IMR-90 (cell line): ENCODE measurements at regions not wholly inside any gene's neighbourhood (a gene's known extent, or its start where the extent isn't known, plus 50 kb on each side); places are given as distances from the start of the nearest gene placed in this dataset.

Experiments used
- ATAC-seq: fragments of 200-7000 bp; cut with Tn5 transposase; 2 replicates; pipeline ENCODE4 v1.9.1; 2020; ENCODE audit warnings: low read depth, mild to moderate bottlenecking, moderate library complexity
- BruUV-seq: library from RNA; stranded (reverse); fragments of 400-500 nt; replicated peaks from 2 replicates; lab custom pipeline; 2021; lab: Mats Ljungman, UMichigan
- CTCF ChIA-PET: fragments of 300-600 bp; formaldehyde crosslinking; extraction: SDS; loops from one replicate; lab custom pipeline; 2021; ENCODE audit warnings: antibody characterized with exemption; lab: Yijun Ruan, JAX
- POLR2A ChIA-PET: fragments of 300-600 bp; sonication (Branson Sonifier 250); formaldehyde crosslinking; loops from one replicate; lab custom pipeline; 2022; ENCODE audit warnings: antibody characterized with exemption; ENCODE audit not compliant: unreplicated experiment; lab: Charles Lee
- DNase-seq: peaks from one replicate; pipeline ENCODE4 v3.0.0; 2013
- H2AFZ ChIP-seq: replicated peaks from 2 replicates; pipeline ENCODE3; 2013; ENCODE audit warnings: low read length, mild to moderate bottlenecking; ENCODE audit not compliant: poor library complexity
- H2AK5ac ChIP-seq: 2 replicates; pipeline ENCODE4 v1.6.1; 2013; ENCODE audit warnings: low read depth, low read length, inconsistent platforms
- H2AK9ac ChIP-seq: replicated peaks from 2 replicates; pipeline ENCODE3; 2013; ENCODE audit warnings: mild to moderate bottlenecking, low read depth, low read length, moderate library complexity; ENCODE audit not compliant: poor library complexity
- H2BK120ac ChIP-seq: 2 replicates; pipeline ENCODE4 v1.6.1; 2013; ENCODE audit warnings: low read depth, low read length, inconsistent platforms
- H2BK15ac ChIP-seq: 3 replicates; pipeline ENCODE4 v1.6.1; 2013; ENCODE audit warnings: low read depth, low read length, inconsistent platforms
- H2BK20ac ChIP-seq: 2 replicates; pipeline ENCODE4 v1.6.1; 2013; ENCODE audit warnings: low read depth, mild to moderate bottlenecking, inconsistent platforms, low read length, moderate library complexity
- H2BK5ac ChIP-seq: 2 replicates; pipeline ENCODE4 v1.6.1; 2013; ENCODE audit warnings: mild to moderate bottlenecking, low read depth, low read length, inconsistent platforms; ENCODE audit not compliant: poor library complexity, severe bottlenecking
- H3K14ac ChIP-seq: replicated peaks from 2 replicates; pipeline ENCODE4 v1.6.1; 2013; ENCODE audit warnings: low read depth, low read length, inconsistent platforms
- H3K18ac ChIP-seq: 2 replicates; pipeline ENCODE4 v1.6.1; 2013; ENCODE audit warnings: low read depth, low read length, control low read depth
- H3K23ac ChIP-seq: 2 replicates; pipeline ENCODE4 v1.6.1; 2013; ENCODE audit warnings: low read depth, low read length, inconsistent platforms
- H3K27ac ChIP-seq: 2 replicates; pipeline ENCODE4 v1.5.1; 2013; ENCODE audit warnings: mild to moderate bottlenecking, control low read depth, low read length; ENCODE audit not compliant: insufficient read depth
- H3K27me3 ChIP-seq: 2 replicates; pipeline ENCODE4 v1.6.1; 2013; ENCODE audit warnings: low read length; ENCODE audit not compliant: control insufficient read depth, insufficient read depth
- H3K36me3 ChIP-seq: 2 replicates; pipeline ENCODE4 v1.6.1; 2013; ENCODE audit warnings: low read length, mixed read lengths; ENCODE audit not compliant: control insufficient read depth, insufficient read depth
- H3K4ac ChIP-seq: 2 replicates; pipeline ENCODE4 v1.6.1; 2013; ENCODE audit warnings: low read depth, low read length, inconsistent platforms
- H3K4me1 ChIP-seq: 2 replicates; pipeline ENCODE4 v1.6.1; 2013; ENCODE audit warnings: low read length, mixed read lengths; ENCODE audit not compliant: control insufficient read depth, insufficient read depth
- H3K4me2 ChIP-seq: 2 replicates; pipeline ENCODE4 v1.6.1; 2013; ENCODE audit warnings: low read depth, mild to moderate bottlenecking, control low read depth, low read length, moderate library complexity
- H3K4me3 ChIP-seq: 2 replicates; pipeline ENCODE4 v1.5.1; 2013; ENCODE audit warnings: low read depth, mild to moderate bottlenecking, control low read depth, low read length, moderate library complexity; ENCODE audit not compliant: insufficient read depth
- H3K56ac ChIP-seq: 2 replicates; pipeline ENCODE4 v1.6.1; 2013; ENCODE audit warnings: low read length, inconsistent platforms; ENCODE audit not compliant: insufficient read depth; ENCODE audit errors: extremely low read depth
- H3K79me1 ChIP-seq, 2 experiments: 2 replicates each; pipeline ENCODE4 v1.6.1; 2013; ENCODE audit warnings: low read length in 2 of 2, inconsistent platforms in 1 of 2, low read depth in 1 of 2
- H3K9ac ChIP-seq: 2 replicates; pipeline ENCODE4 v1.6.1; 2013; ENCODE audit warnings: low read depth, low read length, control low read depth
- H3K9me1 ChIP-seq: 2 replicates; pipeline ENCODE4 v1.6.1; 2013; ENCODE audit warnings: low read length, inconsistent platforms; ENCODE audit not compliant: insufficient read depth
- H3K9me3 ChIP-seq: 2 replicates; pipeline ENCODE4 v1.6.1; 2013; ENCODE audit warnings: low read length; ENCODE audit not compliant: control insufficient read depth, insufficient read depth
- H4K20me1 ChIP-seq: 2 replicates; pipeline ENCODE4 v1.6.1; 2013; ENCODE audit warnings: low read length, inconsistent platforms; ENCODE audit not compliant: insufficient read depth
- H4K5ac ChIP-seq: 2 replicates; pipeline ENCODE4 v1.6.1; 2013; ENCODE audit warnings: mild to moderate bottlenecking, low read depth, low read length, control low read depth
- H4K8ac ChIP-seq, 2 experiments: 2 replicates each; pipeline ENCODE4 v1.6.1; 2013; ENCODE audit warnings: low read depth in 2 of 2, low read length in 2 of 2, control low read depth in 1 of 2, inconsistent platforms in 1 of 2
- H4K91ac ChIP-seq: 2 replicates; pipeline ENCODE4 v1.6.1; 2013; ENCODE audit warnings: low read depth, low read length, inconsistent platforms; ENCODE audit not compliant: insufficient read depth
- BHLHE40 ChIP-seq: fragments of 150-350 bp; IDR thresholded peaks from 2 replicates; pipeline ENCODE4 v1.6.1; 2016; ENCODE audit warnings: mild to moderate bottlenecking, low read depth, low read length
- CEBPB ChIP-seq: IDR thresholded peaks from 2 replicates; pipeline ENCODE4 v1.6.1; 2012; ENCODE audit warnings: low read depth, low read length, improper control_type of control experiment
- ELK1 ChIP-seq: fragments of 150-350 bp; IDR thresholded peaks from 2 replicates; pipeline ENCODE4 v1.6.1; 2016; ENCODE audit warnings: low read depth, mild to moderate bottlenecking, low read length, moderate library complexity, borderline replicate concordance
- FOS ChIP-seq: fragments of 150-350 bp; IDR thresholded peaks from 2 replicates; pipeline ENCODE4 v1.6.1; 2016; ENCODE audit warnings: low read depth, low read length
- WGBS, 2 experiments: methylation state at CpG; one replicate each; pipeline versions ENCODE4 v1.1.5 to v1.1.7; 2013; ENCODE audit warnings: missing lambda C conversion rate in 2 of 2; ENCODE audit not compliant: insufficient read length in 1 of 2; ENCODE audit errors: extremely low coverage in 2 of 2; 5-methylcytosine and 5-hydroxymethylcytosine counted together
- dilution Hi-C: fragments of 300-500 bp; cut with HindIII; formaldehyde crosslinking; loops from one replicate; pipeline ENCODE4 v1.14.3; 2018; ENCODE audit warnings: low sequenced_read_pairs; ENCODE audit not compliant: unreplicated experiment
- in situ Hi-C: fragments of 300-500 bp; cut with MboI; formaldehyde crosslinking; loops from 3 replicates; pipeline ENCODE4 v1.14.3; 2019; ENCODE audit warnings: low sequenced_read_pairs, inconsistent platforms, mixed read lengths
- intact Hi-C: fragments of 100-400 bp; cut with micrococcal nuclease; formaldehyde crosslinking; loops from 2 replicates; pipeline ENCODE4 v1.10.0; 2022

DNA sequence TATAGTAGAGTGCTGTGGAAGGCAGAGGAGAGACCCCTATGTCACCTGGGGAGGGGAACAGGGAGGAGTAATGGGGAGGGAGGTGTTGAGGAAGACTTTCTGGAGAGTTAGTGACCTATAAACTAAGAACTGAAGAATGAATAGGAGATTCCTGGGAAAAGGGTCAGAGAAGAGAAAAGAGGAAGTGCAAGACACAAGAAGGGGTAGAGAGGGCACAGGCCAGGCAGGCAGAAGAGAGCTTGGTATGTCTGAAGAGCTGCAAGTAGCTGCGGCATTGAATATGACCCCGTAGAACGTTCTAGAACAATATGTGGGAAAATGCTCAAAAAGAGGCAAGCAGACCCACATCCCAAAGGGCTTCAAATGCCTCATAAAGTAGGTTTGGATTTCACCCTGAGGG is 361.2 kb downstream of the PRDM2 start:
- CTCF ChIA-PET: no interaction called here
- no peak overlapping the region for H3K18ac ChIP-seq

More for the DNA sequence above, 361.2 kb downstream of the PRDM2 start:
- Histone ChIP-seq H3K4ac (no peak overlapping the region), H3K9ac (no peak overlapping the region), H3K4me3 (no peak overlapping the region), H4K8ac (no peak overlapping the region), H3K4me1 (no peaks in the 10 kb centered on the region), H3K27ac (no peak overlapping the region), H2AFZ (no peak overlapping the region), H2BK120ac (no peak overlapping the region), H4K5ac (no peak overlapping the region), H3K23ac (no peak overlapping the region), H3K36me3 (no peaks in the 10 kb centered on the region), H3K14ac (no peak overlapping the region), H4K91ac (no peak overlapping the region), H3K4me2 (no peak overlapping the region), H3K56ac (no peak overlapping the region), H2AK5ac (no peak overlapping the region), H3K9me3 (peaks cover 22% of the 10 kb centered on the region), H3K9me1 (no peaks in the 10 kb centered on the region), H4K20me1 (no peaks in the 10 kb centered on the region), H2AK9ac (no peak overlapping the region), H2BK20ac (no peak overlapping the region), H2BK5ac (no peak overlapping the region), H3K79me1 (no peaks in the 10 kb centered on the region), H3K27me3 (no peaks in the 10 kb centered on the region), H2BK15ac (no peak overlapping the region)
- TF ChIP-seq BHLHE40 (no peak), CEBPB (no peak), FOS (no peak), ELK1 (no peak)
- dilution Hi-C loops: no loop called here
- in situ Hi-C loops: no loop called here
- no TSS peak for BruUV-seq
- no CpG with 5 or more reads among the region's 3 CpGs for WGBS, 2 experiments
- DNase-seq (no peak), ATAC-seq (no peak)
- POLR2A ChIA-PET: no interaction called here
- intact Hi-C loops: no loop called here
